Stimulated activated CD4-positive, alpha-beta T cell treated with anti-CD3 and anti-CD28 coated beads, TNF-alpha, amount 100 ng/mL, for 4 hours (primary cell): ENCODE measurements at regions not wholly inside any gene's neighbourhood (a gene's known extent, or its start where the extent isn't known, plus 50 kb on each side); places are given as distances from the start of the nearest gene placed in this dataset.

Source experiments
- DNase-seq, 3 experiments: peaks; one replicate each; pipeline ENCODE4 v3.0.0-alpha.2; 2020; ENCODE audit warnings: low read depth in 3 of 3

DNA sequence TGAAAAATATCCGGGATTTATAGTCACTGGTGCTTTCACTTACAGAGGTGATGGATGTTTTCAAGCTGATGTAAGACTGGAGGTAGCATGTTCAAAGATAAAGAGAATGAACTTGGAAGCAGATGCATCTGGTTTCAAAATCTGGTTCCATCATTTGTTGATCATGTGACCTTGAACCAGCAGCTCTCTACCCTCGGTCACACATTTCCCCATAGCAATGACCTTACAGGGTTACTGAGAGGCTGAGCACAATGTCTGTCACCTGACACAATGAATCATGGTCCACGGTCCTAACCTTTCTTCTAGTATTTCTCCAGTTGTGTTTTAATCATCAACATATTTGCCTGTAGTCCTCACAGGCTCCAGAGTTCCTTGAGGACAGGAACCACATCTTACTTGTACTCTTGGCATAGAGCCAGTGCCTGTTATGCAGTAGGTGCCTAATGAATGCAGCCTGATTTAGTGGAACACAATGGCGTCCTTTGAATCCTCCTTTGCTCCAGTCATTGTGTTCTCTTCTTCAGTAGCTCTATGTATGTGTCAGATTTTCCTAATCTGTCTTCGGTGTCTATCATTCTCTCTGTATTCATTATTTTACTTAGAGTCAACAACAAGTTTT lies 667.3 kb downstream of the PTPRU start:
- no peak for DNase-seq

DNA sequence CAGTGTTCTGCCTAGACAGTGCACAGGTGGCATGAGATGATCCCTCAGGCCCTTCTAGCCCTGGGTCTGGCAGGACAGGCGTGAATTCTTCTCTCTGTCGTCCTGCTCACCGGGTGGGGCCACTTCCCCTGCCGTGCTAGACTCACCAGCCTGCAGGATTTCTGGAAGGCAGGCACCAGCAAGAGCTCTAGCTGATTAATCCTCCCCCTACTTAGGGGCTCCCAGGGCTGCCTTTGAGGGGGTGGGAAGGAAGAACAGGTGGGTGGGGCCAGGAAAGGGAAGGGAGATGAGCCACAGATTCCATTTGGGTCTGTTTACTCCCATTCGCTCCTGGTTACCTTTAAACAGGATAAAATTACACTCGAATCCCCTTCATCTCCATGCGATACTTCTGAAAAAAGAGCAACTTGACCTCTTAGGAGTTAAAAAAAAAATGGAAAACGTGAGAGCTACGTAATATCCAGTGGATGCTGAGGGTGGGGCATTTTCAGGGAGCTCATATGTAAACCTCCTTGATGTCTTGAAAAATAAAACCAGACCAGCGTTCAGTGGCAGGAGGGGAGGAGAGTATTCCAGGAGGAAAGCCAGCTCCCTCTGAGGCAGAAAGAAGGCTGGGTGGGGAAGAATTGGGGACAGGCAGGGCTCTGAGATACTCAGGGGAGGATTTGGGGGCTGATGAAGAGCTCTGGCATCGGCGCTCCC lies 665.5 kb downstream of the PTPRU start:
- DNase-seq: no peak

DNA sequence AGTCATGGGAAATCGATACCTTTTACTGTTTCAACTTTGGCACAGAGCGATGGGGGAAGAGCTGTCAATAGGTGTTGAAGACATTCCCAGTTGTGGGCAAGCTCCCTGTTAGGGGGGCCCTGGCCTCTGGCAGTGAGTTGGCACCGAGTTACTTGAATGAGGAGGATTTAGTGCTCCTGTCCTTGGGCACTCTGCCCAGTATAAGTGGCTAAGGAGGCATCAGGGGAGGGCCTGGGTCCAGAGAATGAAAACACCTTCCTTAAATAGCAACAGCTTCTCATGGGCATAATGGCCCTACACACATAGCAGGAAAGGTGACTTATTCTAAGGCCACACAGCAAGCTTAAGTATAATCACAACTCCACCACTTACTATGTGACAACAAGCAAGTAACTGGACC lies 664.4 kb downstream of the PTPRU start:
- DNase-seq: no peak

DNA sequence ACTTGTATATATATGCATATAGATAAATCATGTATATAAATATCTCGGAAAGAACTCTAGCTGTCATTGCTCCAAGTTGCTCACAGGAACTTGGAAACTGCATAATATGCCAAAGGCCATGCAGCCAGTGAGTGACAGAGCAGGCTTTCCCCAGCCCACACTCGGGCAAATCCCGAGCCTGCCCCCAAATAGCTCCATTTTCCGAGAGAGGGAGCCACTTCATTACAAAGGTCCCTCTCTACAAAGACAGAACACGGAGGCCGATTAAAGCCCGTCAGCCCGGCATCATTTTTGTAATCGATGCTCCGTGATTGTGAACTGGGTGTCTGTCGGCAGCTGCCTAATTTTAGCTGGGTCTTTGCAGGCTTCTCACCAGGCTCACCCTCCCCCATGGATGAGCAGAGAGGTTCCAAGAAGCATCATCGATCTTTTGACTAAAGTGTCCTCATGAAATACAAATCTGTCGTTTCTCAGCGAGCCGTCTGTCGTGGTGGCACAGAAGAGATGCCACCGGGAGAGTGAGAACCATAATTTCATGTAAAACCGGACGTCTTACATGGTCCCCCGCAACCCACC lies 663.9 kb downstream of the PTPRU start:
- DNase-seq: no peak

DNA sequence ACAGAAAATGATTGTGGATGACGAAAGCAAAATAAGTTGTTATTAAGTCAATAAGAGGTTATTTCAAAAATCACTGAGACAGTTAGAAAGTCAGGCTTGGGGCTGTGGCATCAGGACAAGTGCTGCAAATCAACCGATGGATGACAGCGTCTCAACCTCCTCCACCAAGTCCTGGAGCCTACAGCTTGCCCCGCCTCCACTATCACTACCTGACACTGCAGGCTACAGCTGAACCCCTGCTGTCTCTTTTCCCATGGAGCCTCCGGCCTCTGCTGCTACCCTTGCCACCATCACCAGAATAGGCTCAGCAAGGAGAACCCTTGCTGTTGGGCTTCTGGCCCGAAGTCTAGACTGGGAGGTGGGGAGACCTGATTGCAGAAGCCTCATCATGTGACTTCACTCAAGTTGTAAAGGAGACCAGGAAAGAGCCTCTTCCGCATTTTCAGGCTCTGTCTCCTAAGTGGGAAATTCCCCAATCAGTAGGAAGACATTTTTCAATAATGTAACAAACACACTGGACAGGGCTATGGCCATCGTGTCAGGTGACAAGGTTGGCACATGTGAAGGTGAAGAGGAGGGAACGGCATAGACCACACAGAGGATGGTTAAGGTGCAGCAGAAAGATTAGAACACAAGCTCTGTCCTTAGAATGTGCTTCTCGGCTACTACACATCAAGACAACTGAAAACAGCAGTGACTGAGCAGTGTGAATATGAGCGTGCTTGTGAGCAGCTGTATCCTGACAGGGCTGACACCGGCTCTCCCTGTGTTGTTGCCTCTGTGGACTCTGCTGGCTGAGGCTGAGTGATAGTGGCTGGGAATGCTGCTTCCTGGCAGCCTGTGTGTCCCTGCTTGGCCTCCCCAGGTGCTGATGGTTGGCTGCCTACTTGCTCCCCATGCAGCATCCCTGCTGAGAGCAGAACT lies 660.7 kb downstream of the PTPRU start:
- no peak for DNase-seq

DNA sequence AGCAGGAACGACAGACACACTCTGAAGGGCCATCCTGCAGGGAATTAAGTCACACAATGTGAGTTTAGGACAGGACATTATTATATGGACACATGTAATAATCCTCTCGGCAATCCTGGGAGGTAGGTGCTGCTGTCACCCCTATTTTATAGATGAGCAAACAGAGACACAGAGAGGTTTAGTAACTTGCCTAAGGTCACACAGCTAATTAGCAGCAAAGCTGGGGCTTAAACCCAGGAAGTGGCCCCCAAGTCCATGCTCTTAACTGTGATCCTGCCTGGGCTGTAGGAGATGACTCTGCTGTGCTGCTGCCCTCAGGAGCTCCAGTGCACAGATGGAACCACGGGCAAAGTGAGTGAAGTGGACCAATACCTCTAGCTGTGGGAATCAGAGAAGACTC lies 660.0 kb downstream of the PTPRU start:
- no peak for DNase-seq

DNA sequence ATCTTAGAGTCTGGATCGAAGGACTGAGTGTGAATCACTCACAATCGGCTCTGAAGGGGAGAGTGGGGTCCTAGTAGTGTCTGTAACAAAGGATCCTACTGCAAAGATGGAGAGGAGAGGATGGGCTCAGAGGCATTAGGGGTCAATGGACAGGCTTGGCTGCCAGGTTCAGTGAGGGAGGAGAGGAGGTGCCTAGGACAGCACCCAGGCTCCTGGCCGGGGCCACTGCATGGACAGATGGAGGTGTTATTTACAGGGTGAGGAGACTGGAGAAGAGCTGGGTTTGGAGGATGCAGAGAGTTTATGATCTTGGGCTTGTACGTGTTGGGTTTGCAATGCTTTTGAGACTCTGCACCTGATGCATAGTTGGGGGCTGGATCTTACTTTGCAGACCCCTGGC lies 658.9 kb downstream of the PTPRU start:
- no peak for DNase-seq

DNA sequence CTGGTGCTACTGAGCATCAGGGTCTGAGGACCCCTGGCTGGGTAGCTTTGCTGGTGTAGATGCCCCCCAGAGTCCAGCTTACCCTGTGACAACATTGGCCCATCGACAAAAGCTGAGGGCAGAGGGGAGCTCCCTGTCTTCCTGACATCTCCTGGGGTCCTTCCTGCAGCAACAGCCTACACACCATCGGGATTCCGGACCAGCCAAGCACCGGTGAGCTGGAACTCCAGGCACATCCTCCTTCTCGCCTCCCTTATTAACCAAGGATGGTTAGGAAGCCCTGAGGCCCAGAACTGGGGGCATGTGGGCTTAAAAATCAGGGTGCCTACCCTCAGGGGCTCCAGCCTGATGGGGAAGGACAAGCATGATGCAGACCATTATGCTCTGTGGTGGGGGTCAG lies 658.0 kb downstream of the PTPRU start:
- no peak for DNase-seq

DNA sequence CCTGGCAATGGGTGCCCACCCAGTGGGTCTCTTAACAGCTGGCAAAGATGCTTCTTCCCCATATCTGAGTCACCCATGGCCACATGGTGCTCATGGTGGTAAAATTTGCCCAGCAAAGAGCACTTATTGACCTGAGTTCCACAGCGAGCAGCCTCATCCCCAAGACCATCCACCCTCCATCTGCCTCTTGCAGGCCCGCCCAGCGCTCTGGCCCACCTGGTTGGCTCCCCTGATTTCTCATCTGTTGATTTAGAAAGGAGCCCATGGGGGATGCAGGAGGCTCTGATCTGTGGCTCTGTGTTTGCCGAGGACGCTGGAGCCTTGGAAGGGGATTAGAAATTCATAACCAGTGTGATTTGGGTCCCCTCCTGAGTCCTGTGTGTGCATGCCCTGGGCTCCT lies 657.5 kb downstream of the PTPRU start:
- DNase-seq: no peak

DNA sequence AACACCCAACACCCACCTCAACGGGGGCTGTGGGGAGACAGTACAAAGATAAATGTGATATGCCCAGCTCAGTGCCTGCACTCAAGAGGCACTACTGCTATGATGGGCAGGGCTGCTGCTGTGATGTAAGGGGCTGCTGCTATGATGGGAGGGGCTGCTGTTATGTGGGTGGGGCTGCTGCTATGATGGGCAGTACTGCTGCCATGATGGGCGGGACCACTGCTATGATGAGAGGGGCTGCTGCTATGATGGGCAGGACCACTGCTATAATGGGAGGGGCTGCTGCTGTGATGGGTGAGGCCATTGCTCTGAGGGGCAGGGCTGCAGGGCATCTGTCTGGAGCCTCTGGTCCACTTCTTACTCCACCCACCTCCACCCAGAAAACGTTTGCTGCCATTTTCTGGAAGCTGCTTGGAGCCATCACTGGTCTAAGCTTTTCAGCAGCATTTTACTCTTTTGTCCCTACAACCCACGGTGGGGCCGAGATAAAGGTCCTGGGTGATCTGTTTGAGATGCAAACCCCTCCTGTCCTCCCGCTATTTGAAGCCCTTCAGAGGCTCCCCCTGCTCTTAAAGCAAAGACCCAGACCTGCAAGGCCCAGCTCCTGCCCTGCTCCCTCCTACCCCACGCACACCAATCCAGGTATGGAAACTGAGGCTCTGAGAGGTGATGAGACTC lies 656.9 kb downstream of the PTPRU start:
- DNase-seq: no peak

DNA sequence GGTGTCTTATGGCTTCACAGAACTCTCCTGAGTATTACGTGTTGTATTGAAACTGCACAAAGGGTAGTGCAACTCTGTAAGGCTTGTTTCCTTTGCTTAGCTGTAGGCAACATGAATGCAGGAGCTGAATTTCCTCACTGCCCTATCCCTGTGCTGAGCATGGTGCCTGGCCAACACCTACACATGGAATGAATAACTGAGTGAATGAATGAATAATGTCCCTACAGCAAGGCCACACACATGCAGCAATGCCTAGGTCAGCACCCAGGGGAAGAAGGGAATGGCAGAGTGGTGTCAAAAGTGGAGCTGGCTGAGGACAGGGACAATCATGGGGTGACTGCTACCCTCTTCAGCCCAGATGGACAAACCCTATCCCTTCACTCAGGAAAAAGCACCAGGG lies 655.9 kb downstream of the PTPRU start:
- no peak for DNase-seq

DNA sequence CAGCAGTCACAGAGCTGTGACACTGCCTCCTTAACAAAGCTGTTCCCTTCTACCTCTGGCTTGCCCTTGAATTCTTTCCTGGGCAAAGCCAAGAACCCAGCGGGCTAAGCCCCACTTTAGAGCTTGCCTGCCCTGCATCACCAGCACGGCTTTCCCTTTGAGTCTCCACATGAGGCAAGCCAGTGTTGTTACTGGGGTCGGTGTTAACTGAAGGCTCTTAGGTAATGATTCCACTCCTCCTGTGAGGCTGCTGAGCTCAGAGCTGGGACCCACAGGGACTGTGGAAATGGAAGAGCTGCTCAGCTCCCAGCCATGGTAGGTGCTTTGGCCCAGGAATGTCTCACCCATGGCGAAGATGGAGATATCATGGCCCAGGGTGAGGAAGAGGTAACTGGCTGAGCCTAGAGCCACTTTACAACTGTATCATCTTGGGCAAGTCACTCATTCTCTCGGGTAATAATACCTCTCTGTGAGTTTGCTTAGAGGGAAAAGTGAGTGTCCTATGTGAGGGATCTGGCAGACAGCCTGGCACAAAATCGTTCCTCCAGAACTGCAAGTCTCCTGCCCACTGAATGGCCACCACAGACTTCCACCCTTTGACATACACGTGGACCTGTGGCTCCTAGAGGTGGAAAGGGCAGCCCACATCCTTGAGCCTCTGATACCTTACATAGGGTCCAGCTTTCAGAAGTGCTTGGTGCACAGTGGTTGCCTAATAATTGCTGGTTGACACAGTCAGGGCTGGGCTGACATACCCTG lies 654.1 kb downstream of the PTPRU start:
- no peak for DNase-seq

DNA sequence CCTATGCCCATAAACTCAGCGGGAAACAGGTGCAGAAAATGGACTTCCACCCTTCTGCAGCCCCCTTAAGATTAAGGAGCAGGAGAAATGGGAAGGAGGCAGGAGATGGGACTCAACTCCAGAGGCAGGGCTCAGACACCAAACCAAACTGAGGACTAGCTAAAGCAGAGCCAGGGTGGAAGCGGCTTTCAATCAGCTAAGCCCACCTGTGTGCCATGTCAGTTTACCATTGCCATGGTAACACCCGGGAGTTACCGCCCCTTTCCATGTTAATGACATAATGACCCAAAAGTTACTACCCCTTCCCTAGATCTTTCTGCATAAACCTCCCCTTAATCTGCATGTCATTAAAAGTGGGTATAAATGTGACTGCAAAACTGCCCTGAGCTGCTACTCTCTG lies 653.5 kb downstream of the PTPRU start:
- no peak for DNase-seq

DNA sequence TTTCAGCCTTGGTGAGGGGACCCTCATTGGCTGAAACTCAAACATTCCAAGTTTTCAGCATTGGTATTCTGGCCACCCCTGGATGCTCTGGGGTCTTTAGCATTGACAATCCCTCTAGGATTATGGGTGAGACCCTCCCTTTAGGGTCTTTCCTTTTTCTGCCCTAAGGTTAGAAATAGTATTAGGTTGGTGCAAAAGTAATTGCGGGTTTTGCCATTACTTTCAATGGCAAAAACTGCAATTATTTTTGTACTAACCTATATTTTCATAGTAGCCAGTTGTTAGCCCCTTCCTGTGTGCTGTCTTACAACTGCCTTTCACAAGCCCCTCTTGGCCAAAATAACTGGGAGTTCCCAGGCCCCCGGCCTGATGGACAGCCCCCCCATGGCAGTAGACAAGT lies 648.4 kb downstream of the PTPRU start:
- no peak for DNase-seq

DNA sequence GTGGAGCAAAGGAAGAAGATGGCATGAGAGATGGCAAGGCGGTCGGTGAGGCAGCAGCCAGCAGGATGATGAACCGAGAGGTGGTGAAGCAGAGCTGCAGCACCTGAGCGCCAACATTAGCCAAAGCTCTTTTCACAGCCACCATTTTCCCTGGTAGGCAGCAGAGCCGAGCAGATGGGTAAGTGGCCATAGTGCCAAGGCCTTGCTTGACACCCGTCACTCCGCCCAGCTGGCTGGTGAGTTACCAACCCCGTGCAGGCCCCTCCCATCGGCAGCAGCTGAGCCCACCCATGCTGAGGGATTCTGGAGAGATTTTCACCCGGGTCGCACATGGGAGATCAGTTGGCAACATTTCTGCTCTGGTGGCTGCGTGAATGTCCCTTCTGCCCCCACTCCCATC lies 647.7 kb downstream of the PTPRU start:
- DNase-seq: no peak

DNA sequence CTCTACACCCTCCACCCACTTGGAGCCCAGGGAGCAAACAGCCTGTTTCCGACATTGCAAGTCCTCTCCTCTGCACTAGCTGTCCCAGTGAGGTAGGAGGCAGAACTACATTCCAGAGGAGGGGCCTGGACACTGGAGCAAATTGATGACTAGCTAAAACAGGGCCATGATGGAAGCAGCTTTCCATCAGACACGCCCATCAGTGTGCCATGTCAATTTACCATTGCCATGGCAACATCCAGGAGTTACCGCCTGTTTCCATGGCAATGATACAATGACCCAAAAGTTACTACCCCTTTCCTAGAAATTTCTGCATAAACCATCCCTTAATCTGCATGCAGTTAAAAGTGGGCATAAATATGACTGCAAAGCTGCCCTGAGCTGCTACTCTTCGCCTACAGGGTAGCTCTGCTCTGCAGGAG lies 647.1 kb downstream of the PTPRU start:
- no peak for DNase-seq

DNA sequence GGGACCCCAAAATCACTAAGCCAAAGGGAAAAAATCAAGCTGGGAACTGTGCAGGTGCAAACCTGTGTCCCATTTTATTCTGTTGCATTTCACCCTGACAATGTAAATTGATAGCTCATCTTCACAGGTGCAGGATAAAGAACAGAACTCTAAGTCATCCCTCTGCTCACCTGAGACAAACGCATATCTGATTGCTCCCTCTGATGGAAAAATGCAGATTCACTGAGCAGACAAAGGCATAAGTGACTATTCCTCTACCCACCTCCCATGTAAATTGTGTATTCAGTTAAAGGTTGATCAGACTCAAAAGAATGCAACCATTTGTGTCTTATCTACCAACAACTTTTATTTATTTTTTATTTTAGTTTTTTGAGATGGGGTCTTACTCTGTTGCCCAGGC lies 644.2 kb downstream of the PTPRU start:
- DNase-seq: no peak

DNA sequence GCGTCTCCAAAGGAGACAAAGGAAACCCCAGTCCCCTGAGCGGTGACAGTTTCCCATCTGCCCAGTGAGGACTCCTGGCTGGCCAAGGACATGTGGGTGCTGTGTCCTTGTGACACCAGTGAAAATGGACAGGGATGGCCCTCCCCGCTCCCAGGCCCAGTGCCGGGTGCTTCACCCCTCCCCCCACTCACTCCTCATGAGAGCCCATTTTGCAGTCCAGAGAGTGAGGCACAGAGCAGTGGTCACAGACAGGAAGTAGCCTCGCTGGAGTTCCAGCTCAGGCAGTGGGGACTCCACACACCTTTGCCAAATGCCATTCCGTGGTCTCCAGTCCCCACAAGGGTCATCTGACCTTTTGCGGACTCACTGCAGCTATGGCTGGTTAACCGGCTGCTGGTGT lies 642.9 kb downstream of the PTPRU start:
- DNase-seq: no peak

DNA sequence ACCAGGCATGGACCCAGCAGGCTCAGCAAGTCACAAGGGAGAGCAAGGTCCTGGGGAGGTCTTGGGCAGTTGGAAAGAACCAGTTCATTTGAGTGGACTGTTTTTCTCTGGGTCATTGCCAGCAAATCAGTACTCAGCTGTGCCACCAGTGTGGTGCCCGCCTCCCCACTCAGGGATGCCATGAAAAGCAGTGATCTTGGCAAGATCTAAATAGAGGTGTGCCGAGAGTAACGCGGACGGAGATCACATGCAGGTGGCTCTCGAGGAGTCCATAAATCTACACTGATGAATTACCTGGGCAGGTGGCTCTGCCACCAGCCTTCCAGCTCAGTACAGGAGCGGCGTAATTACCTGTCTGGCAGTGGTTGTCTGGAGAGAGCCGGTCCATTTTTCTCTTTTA lies 642.2 kb downstream of the PTPRU start:
- DNase-seq: no peak

DNA sequence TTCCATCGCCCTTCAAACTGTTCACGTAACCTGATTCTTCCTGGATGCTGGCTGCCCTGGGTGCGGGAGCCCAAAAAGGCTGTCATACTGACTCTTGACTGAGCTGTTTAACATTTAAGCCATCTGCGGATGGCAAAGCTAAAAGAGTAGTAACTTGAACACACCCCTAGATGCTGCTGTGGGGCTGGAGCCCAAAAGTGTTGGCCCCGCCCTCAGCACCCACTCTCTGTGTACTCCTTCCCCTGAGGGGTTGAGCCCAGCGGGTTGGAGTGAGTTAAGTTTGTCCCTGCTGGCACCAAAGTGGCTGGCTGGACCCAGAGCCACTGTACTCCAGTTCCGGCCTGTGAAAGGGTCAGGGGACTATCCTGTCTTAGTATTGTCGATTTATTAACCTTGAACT lies 640.6 kb downstream of the PTPRU start:
- no peak for DNase-seq

DNA sequence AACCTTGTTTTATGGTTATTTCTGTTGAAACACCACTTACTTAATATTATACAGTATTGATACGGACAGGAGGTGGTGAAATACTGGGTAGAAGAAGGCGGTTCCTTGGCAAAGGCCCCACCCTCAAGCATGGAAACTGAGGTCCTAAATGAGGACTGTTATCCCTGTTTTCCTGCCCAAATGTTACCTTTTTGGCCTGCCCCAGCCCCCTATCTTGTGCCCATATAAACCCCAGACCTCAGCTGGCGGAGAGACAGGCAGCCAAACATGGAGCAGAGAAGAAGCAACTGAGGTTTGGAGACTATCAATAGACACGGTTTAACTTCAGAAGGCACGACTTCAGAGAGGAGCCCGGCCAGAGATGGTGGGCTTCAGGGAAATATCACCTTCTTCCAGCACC lies 640.1 kb downstream of the PTPRU start:
- no peak for DNase-seq
